Large intestine (tissue), 3 donors: ENCODE measurements at regions not wholly inside any gene's neighbourhood (a gene's known extent, or its start where the extent isn't known, plus 50 kb on each side); places are given as distances from the start of the nearest gene placed in this dataset.
A peak's percentile ranks its signal among the peaks of the same experiment; 100 is the strongest.

Experiments
- DNase-seq, 2 donors: peaks; one replicate each; pipeline versions ENCODE4 v3.0.0 to v3.0.0-alpha.2; 2013
- H3K27ac ChIP-seq: one replicate; pipeline ENCODE4 v1.5.1; 2013; ENCODE audit warnings: low read length
- H3K27me3 ChIP-seq: 2 replicates; pipeline ENCODE4 v1.6.1; 2013; ENCODE audit warnings: low read length; ENCODE audit not compliant: control insufficient read depth, insufficient read depth
- H3K36me3 ChIP-seq: 2 replicates; pipeline ENCODE4 v1.6.1; 2013; ENCODE audit warnings: low read length; ENCODE audit not compliant: control insufficient read depth, insufficient read depth
- H3K4me1 ChIP-seq: one replicate; pipeline ENCODE4 v1.6.1; 2013; ENCODE audit warnings: low read length; ENCODE audit not compliant: control insufficient read depth, insufficient read depth
- H3K4me3 ChIP-seq: one replicate; pipeline ENCODE4 v1.5.1; 2013; ENCODE audit warnings: low read length
- H3K9me3 ChIP-seq: one replicate; pipeline ENCODE4 v1.6.1; 2013; ENCODE audit warnings: mild to moderate bottlenecking, low read depth, low read length, moderate library complexity; ENCODE audit not compliant: control insufficient read depth
- WGBS: methylation state at CpG from one replicate; pipeline ENCODE4 v1.1.5; 2013; ENCODE audit warnings: low lambda C conversion rate; ENCODE audit not compliant: insufficient coverage; 5-methylcytosine and 5-hydroxymethylcytosine counted together

GRCh38 chr15:53882311-53882710 lies 95.9 kb upstream of the UNC13C start:
- no peak overlapping the region for H3K27ac ChIP-seq
- no peak for DNase-seq
- no peaks in the 10 kb centered on the region for H3K36me3 ChIP-seq
- no CpG with 5 or more reads among the region's 1 CpG for WGBS
- no peaks in the 10 kb centered on the region for H3K9me3 ChIP-seq
- no peaks in the 10 kb centered on the region for H3K27me3 ChIP-seq
- no peaks in the 10 kb centered on the region for H3K4me1 ChIP-seq
- H3K4me3 ChIP-seq = no peak overlapping the region

- WGBS = 60% methylated on average over 1 of the region's 8 CpGs
- H3K4me1 ChIP-seq = no peaks in the 10 kb centered on the region
- no peaks in the 10 kb centered on the region for H3K36me3 ChIP-seq
- H3K27ac ChIP-seq = no peak overlapping the region
- no peak for DNase-seq
- H3K4me3 ChIP-seq = no peak overlapping the region
- no peaks in the 10 kb centered on the region for H3K27me3 ChIP-seq
- no peaks in the 10 kb centered on the region for H3K9me3 ChIP-seq
Measured at GRCh38 chr15:53880357-53880756, 97.9 kb upstream of the UNC13C start.

- no CpG with 5 or more reads among the region's 2 CpGs for WGBS
- Histone ChIP-seq H3K27ac (no peak overlapping the region), H3K36me3 (no peaks in the 10 kb centered on the region), H3K4me1 (no peaks in the 10 kb centered on the region), H3K4me3 (no peak overlapping the region), H3K27me3 (no peaks in the 10 kb centered on the region), H3K9me3 (no peaks in the 10 kb centered on the region)
- no peak for DNase-seq
Measured at GRCh38 chr15:53875711-53876110, 102.5 kb upstream of the UNC13C start.

GRCh38 chr15:53875139-53875538 lies 103.1 kb upstream of the UNC13C start:
- Histone ChIP-seq H3K9me3 (no peaks in the 10 kb centered on the region), H3K4me3 (no peak overlapping the region), H3K27ac (no peak overlapping the region), H3K27me3 (no peaks in the 10 kb centered on the region), H3K4me1 (no peaks in the 10 kb centered on the region), H3K36me3 (no peaks in the 10 kb centered on the region)
- WGBS = no CpG with 5 or more reads among the region's 1 CpG
- DNase-seq = no peak

GRCh38 chr15:53872410-53872809 lies 105.8 kb upstream of the UNC13C start:
- H3K36me3 ChIP-seq = no peaks in the 10 kb centered on the region
- H3K27ac ChIP-seq = no peak overlapping the region
- H3K4me3 ChIP-seq = no peak overlapping the region
- DNase-seq = no peak
- H3K9me3 ChIP-seq = no peaks in the 10 kb centered on the region
- WGBS = 60% methylated on average over 1 of the region's 2 CpGs
- no peaks in the 10 kb centered on the region for H3K27me3 ChIP-seq
- no peaks in the 10 kb centered on the region for H3K4me1 ChIP-seq

GRCh38 chr15:53869806-53870073 lies 108.5 kb upstream of the UNC13C start:
- peak in 1 of 2 donors; percentile 7 for DNase-seq
- H3K4me3 ChIP-seq = no peak overlapping the region
- no peaks in the 10 kb centered on the region for H3K9me3 ChIP-seq
- H3K27ac ChIP-seq = no peak overlapping the region
- no peaks in the 10 kb centered on the region for H3K36me3 ChIP-seq
- H3K27me3 ChIP-seq = no peaks in the 10 kb centered on the region
- H3K4me1 ChIP-seq = no peaks in the 10 kb centered on the region
- WGBS = 60% methylated on average over 1 of the region's 1 CpG

GRCh38 chr15:53869044-53869805 lies 109.0 kb upstream of the UNC13C start:
- H3K4me1 ChIP-seq = no peaks in the 10 kb centered on the region
- no peaks in the 10 kb centered on the region for H3K36me3 ChIP-seq
- no peaks in the 10 kb centered on the region for H3K27me3 ChIP-seq
- DNase-seq = no peak
- H3K27ac ChIP-seq = no peak overlapping the region
- no peaks in the 10 kb centered on the region for H3K9me3 ChIP-seq
- 89% methylated on average over 1 of the region's 7 CpGs for WGBS
- no peak overlapping the region for H3K4me3 ChIP-seq

GRCh38 chr15:53862386-53862785 lies 102.9 kb upstream of the WDR72 start:
- Histone ChIP-seq H3K27ac (peak overlapping the region; percentile 54), H3K4me1 (peaks cover 16% of the 10 kb centered on the region), H3K9me3 (no peaks in the 10 kb centered on the region), H3K36me3 (no peaks in the 10 kb centered on the region), H3K27me3 (no peaks in the 10 kb centered on the region), H3K4me3 (no peak overlapping the region)
- WGBS = no CpG with 5 or more reads among the region's 3 CpGs
- peak in 1 of 2 donors; percentile 64 for DNase-seq

- Histone ChIP-seq H3K4me1 (peaks cover 16% of the 10 kb centered on the region), H3K9me3 (no peaks in the 10 kb centered on the region), H3K27ac (peak overlapping the region; percentile 54), H3K27me3 (no peaks in the 10 kb centered on the region), H3K36me3 (no peaks in the 10 kb centered on the region), H3K4me3 (no peak overlapping the region)
- no CpG with 5 or more reads among the region's 2 CpGs for WGBS
- DNase-seq = no peak
Measured at GRCh38 chr15:53861792-53862191, 102.3 kb upstream of the WDR72 start.

GRCh38 chr15:53851110-53851848 lies 91.8 kb upstream of the WDR72 start:
- Histone ChIP-seq H3K4me3 (no peak overlapping the region), H3K27ac (peak overlapping the region; percentile 60), H3K4me1 (peaks cover 10% of the 10 kb centered on the region), H3K9me3 (no peaks in the 10 kb centered on the region), H3K27me3 (no peaks in the 10 kb centered on the region), H3K36me3 (no peaks in the 10 kb centered on the region)
- peak; percentile 54 to 74 for DNase-seq
- WGBS = no CpG with 5 or more reads among the region's 7 CpGs

GRCh38 chr15:53847745-53848144 lies 88.3 kb upstream of the WDR72 start:
- Histone ChIP-seq H3K27ac (no peak overlapping the region), H3K36me3 (no peaks in the 10 kb centered on the region), H3K27me3 (no peaks in the 10 kb centered on the region), H3K4me1 (peaks cover 15% of the 10 kb centered on the region), H3K4me3 (no peak overlapping the region), H3K9me3 (no peaks in the 10 kb centered on the region)
- no peak for DNase-seq
- WGBS = 49% methylated on average over 2 of the region's 2 CpGs
